ENCODE measurements at regions not wholly inside any gene's neighbourhood (a gene's known extent, or its start where the extent isn't known, plus 50 kb on each side); places are given as distances from the start of the nearest gene placed in this dataset.

DNA sequence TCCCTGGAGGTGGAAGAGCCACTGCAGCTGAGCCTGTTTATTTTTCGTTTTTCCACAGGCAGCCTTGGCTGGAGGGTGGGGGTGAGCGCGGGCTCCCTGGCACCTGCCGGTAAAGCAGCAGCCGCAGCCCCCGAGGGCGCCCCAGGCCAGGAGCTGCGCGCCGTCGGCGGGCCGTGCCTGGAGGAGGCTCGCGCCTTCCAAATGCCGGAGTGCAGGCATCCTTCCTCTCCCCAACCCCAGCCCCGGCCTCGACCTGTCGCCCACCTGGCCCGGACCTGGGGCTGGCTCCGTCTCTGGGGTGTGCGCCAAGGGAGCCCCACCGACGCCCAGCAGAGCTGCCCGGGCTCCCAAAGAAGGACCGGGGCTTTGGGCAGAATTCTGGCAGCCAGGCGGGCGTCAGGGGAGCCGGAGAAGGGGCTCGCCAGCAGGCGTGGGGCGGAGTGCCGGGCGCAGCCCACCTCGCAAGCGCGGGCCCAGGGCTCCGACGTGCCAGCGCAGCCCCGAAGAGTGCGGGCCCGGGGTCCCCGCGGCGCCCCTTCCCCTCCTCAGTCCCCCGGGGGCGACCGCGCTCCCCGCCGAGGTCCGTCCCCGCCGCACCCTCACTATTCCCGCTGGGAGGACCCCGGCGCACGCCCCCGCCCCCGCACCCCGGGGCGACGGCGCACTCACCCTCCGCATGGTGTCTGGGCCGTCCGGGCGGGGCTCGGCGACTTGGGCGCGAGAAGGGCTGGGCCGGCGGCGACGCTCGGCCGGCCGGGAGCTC, 130.3 kb downstream of the NDUFA12 start:
- H3K9ac ChIP-seq (replicated peaks; ENCODE audit: extremely low read depth, insufficient read depth, low read length): no peak overlapping the region
- H3K9me1 ChIP-seq (replicated peaks; ENCODE audit: control insufficient read depth, extremely low read depth, insufficient read depth, low read length): no peaks in the 10 kb centered on the region
- no peaks in the 10 kb centered on the region for H3K79me2 ChIP-seq (ENCODE audit: control insufficient read depth, insufficient read depth, low read length)
- dilution Hi-C loops (cut with MboI; ENCODE audit: extremely low pct_ligation_motif_present, low sequenced_read_pairs) (no loop called here), intact Hi-C loops (cut with micrococcal nuclease) (loop anchor here (5.0 kb wide), 2 partner anchors 111 to 161 kb away; no protein-coding TSS in a partner anchor)
- POLR2A ChIA-PET: no interaction called here
- H3K4me1 ChIP-seq (ENCODE audit: control insufficient read depth, extremely low read depth, insufficient read depth, low read length): no peaks in the 10 kb centered on the region
- TF ChIP-seq EZH2 (IDR thresholded peaks at IDR 0.05; ENCODE audit: borderline replicate concordance, low read depth, low read length, severe bottlenecking) (peak; percentile 66), FOS (IDR thresholded peaks at IDR 0.05; ENCODE audit: borderline replicate concordance, insufficient read depth, low read length) (no peak)
- TF ChIP-seq, protein P1, sequence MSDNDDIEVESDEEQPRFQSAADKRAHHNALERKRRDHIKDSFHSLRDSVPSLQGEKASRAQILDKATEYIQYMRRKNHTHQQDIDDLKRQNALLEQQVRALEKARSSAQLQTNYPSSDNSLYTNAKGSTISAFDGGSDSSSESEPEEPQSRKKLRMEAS (IDR thresholded peaks at IDR 0.05; ENCODE audit: insufficient read depth, insufficient read length): no peak
- H3K36me3 ChIP-seq (ENCODE audit: control insufficient read depth in 2 of 2, extremely low read depth in 1 of 2, insufficient read depth in 2 of 2, low read length in 2 of 2): no peaks in the 10 kb centered on the region
- no peak for FAIRE-seq
- peak overlapping the region; percentile 3 for H2AFZ ChIP-seq (ENCODE audit: low read depth, low read length)
- DNase-seq (ENCODE audit: low read depth, low spot score): no peak
- H4K20me1 ChIP-seq (replicated peaks; ENCODE audit: control insufficient read depth, extremely low read depth, insufficient read depth, low read length): no peaks in the 10 kb centered on the region
- BruUV-seq (replicated peaks): no TSS peak
- no peak overlapping the region for H3K4me2 ChIP-seq (ENCODE audit: insufficient read depth, low read length)
- CTCF ChIA-PET: interaction anchor here (1.4 kb wide), 1 partner anchor 661 kb away, joined by 4 read pairs; no protein-coding TSS in a partner anchor
- peaks cover 45 to 52% of the 10 kb centered on the region in 2 experiments for H3K27me3 ChIP-seq (ENCODE audit: control insufficient read depth in 2 of 2, insufficient read depth in 2 of 2, low read length in 2 of 2)
- H3K9me3 ChIP-seq (replicated peaks; ENCODE audit: control insufficient read depth, insufficient read depth, low read length): no peaks in the 10 kb centered on the region
- H3K27ac ChIP-seq (ENCODE audit: insufficient read depth, low read depth, low read length): no peak overlapping the region
- H3K4me3 ChIP-seq (replicated peaks in 1 of 3; ENCODE audit: insufficient read depth in 1 of 3, low read depth in 1 of 3, low read length in 3 of 3): peak overlapping the region in 2 of 3 experiments; percentile 12 to 58

DNA sequence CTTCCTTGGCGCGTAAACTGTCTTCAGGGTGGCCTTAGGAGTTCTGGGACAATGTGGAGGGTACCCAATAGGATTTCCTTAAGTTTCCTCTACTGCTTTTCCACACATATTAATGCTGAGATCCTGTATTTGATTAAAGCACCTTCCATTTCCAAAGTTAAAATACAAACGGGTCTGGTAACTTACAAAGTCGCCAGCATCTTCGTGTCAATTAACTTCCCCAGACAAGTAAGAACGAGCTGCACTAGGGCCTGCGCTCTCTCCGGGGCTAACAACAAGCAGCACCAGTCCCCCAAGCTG, 130.9 kb downstream of the NDUFA12 start:
- intact Hi-C loops (cut with micrococcal nuclease): loop anchor here (5.0 kb wide), 2 partner anchors 110 to 160 kb away; no protein-coding TSS in a partner anchor
- Histone ChIP-seq H3K27me3 (ENCODE audit: control insufficient read depth in 2 of 2, insufficient read depth in 2 of 2, low read length in 2 of 2) (peaks cover 45 to 52% of the 10 kb centered on the region in 2 experiments), H3K9me1 (replicated peaks; ENCODE audit: control insufficient read depth, extremely low read depth, insufficient read depth, low read length) (no peaks in the 10 kb centered on the region), H3K4me1 (ENCODE audit: control insufficient read depth, extremely low read depth, insufficient read depth, low read length) (no peaks in the 10 kb centered on the region), H3K36me3 (ENCODE audit: control insufficient read depth in 2 of 2, extremely low read depth in 1 of 2, insufficient read depth in 2 of 2, low read length in 2 of 2) (no peaks in the 10 kb centered on the region), H3K4me3 (replicated peaks in 1 of 3; ENCODE audit: insufficient read depth in 1 of 3, low read depth in 1 of 3, low read length in 3 of 3) (no peak overlapping the region), H3K9ac (replicated peaks; ENCODE audit: extremely low read depth, insufficient read depth, low read length) (no peak overlapping the region), H3K9me3 (replicated peaks; ENCODE audit: control insufficient read depth, insufficient read depth, low read length) (no peaks in the 10 kb centered on the region), H3K27ac (ENCODE audit: insufficient read depth, low read depth, low read length) (no peak overlapping the region), H3K79me2 (ENCODE audit: control insufficient read depth, insufficient read depth, low read length) (no peaks in the 10 kb centered on the region), H4K20me1 (replicated peaks; ENCODE audit: control insufficient read depth, extremely low read depth, insufficient read depth, low read length) (no peaks in the 10 kb centered on the region), H3K4me2 (ENCODE audit: insufficient read depth, low read length) (no peak overlapping the region), H2AFZ (ENCODE audit: low read depth, low read length) (no peak overlapping the region)
- ChIA-PET CTCF (no interaction called here), POLR2A (no interaction called here)
- no peak for TF ChIP-seq POLR2AphosphoS5 (IDR thresholded peaks at IDR 0.05; ENCODE audit: insufficient read depth, low read depth, low read length)
- no peak for TF ChIP-seq GATA2 (IDR thresholded peaks at IDR 0.05; ENCODE audit: insufficient read depth, insufficient read length, low read depth, low read length)
- TF ChIP-seq, protein P1 (IDR thresholded peaks at IDR 0.05; ENCODE audit: insufficient read depth, insufficient read length): no peak
- no peak for TF ChIP-seq FOS (IDR thresholded peaks at IDR 0.05; ENCODE audit: borderline replicate concordance, insufficient read depth, low read length)
- TF ChIP-seq, protein P2, sequence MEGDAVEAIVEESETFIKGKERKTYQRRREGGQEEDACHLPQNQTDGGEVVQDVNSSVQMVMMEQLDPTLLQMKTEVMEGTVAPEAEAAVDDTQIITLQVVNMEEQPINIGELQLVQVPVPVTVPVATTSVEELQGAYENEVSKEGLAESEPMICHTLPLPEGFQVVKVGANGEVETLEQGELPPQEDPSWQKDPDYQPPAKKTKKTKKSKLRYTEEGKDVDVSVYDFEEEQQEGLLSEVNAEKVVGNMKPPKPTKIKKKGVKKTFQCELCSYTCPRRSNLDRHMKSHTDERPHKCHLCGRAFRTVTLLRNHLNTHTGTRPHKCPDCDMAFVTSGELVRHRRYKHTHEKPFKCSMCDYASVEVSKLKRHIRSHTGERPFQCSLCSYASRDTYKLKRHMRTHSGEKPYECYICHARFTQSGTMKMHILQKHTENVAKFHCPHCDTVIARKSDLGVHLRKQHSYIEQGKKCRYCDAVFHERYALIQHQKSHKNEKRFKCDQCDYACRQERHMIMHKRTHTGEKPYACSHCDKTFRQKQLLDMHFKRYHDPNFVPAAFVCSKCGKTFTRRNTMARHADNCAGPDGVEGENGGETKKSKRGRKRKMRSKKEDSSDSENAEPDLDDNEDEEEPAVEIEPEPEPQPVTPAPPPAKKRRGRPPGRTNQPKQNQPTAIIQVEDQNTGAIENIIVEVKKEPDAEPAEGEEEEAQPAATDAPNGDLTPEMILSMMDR (IDR thresholded peaks at IDR 0.05; ENCODE audit: extremely low read depth in 1 of 2, insufficient read depth in 1 of 2, low read depth in 1 of 2, low read length in 2 of 2): no peak
- no peak for TF ChIP-seq MYC (IDR thresholded peaks at IDR 0.05; ENCODE audit: low read depth, low read length)
- no peak for TF ChIP-seq JUN (IDR thresholded peaks at IDR 0.05; ENCODE audit: borderline replicate concordance, insufficient read depth, insufficient read length, low read depth)
- TF ChIP-seq POLR2A (IDR thresholded peaks at IDR 0.05; ENCODE audit: low read depth, low read length): no peak
- no peak for TF ChIP-seq EZH2 (IDR thresholded peaks at IDR 0.05; ENCODE audit: borderline replicate concordance, low read depth, low read length, severe bottlenecking)
- FAIRE-seq (no peak), DNase-seq (ENCODE audit: low read depth, low spot score) (no peak)
- no TSS peak for BruUV-seq (replicated peaks)
- dilution Hi-C loops (cut with MboI; ENCODE audit: extremely low pct_ligation_motif_present, low sequenced_read_pairs): no loop called here
